ENCODE measurements at regions not wholly inside any gene's neighbourhood (a gene's known extent, or its start where the extent isn't known, plus 50 kb on each side); places are given as distances from the start of the nearest gene placed in this dataset.

GRCh38 chr20:63095718-63096654 is 89.2 kb upstream of the BHLHE23 start:
- Mint-ChIP-seq H3K4me1 (no peaks in the 10 kb centered on the region), H3K27me3 (peaks cover 2% of the 10 kb centered on the region), H3K9me3 (no peaks in the 10 kb centered on the region), H3K27ac (no peak overlapping the region), H3K36me3 (ENCODE audit: low read depth) (no peaks in the 10 kb centered on the region), H3K4me3 (no peak overlapping the region)
- DNase-seq = no peak
- ChIA-PET CTCF (no interaction called here), POLR2A (no interaction called here)

- no peaks in the 10 kb centered on the region for H3K9me3 Mint-ChIP-seq
- no peaks in the 10 kb centered on the region for H3K36me3 Mint-ChIP-seq (ENCODE audit: low read depth)
- peaks cover 2% of the 10 kb centered on the region for H3K27me3 Mint-ChIP-seq
- no peak for DNase-seq
- POLR2A ChIA-PET = no interaction called here
- CTCF ChIA-PET = no interaction called here
- H3K4me1 Mint-ChIP-seq = no peaks in the 10 kb centered on the region
- H3K27ac Mint-ChIP-seq = no peak overlapping the region
- H3K4me3 Mint-ChIP-seq = no peak overlapping the region
Observed at GRCh38 chr20:63094767-63095499, 88.2 kb upstream of the BHLHE23 start.

GRCh38 chr20:63093966-63094766 is 87.4 kb upstream of the BHLHE23 start:
- no peak for DNase-seq
- H3K4me1 Mint-ChIP-seq = no peaks in the 10 kb centered on the region
- ChIA-PET POLR2A (no interaction called here), CTCF (no interaction called here)
- H3K27ac Mint-ChIP-seq = no peak overlapping the region
- peaks cover 2% of the 10 kb centered on the region for H3K27me3 Mint-ChIP-seq
- no peaks in the 10 kb centered on the region for H3K9me3 Mint-ChIP-seq
- H3K36me3 Mint-ChIP-seq (ENCODE audit: low read depth) = no peaks in the 10 kb centered on the region
- no peak overlapping the region for H3K4me3 Mint-ChIP-seq

- ChIA-PET CTCF (no interaction called here), POLR2A (no interaction called here)
- no peak overlapping the region for H3K4me3 Mint-ChIP-seq
- no peak for DNase-seq
- H3K27me3 Mint-ChIP-seq = peaks cover 2% of the 10 kb centered on the region
- no peaks in the 10 kb centered on the region for H3K4me1 Mint-ChIP-seq
- H3K36me3 Mint-ChIP-seq (ENCODE audit: low read depth) = no peaks in the 10 kb centered on the region
- no peak overlapping the region for H3K27ac Mint-ChIP-seq
- no peaks in the 10 kb centered on the region for H3K9me3 Mint-ChIP-seq
Observed at GRCh38 chr20:63092660-63093215, 86.0 kb upstream of the BHLHE23 start.

- H3K27ac Mint-ChIP-seq = no peak overlapping the region
Observed at GRCh38 chr20:63091901-63092659, 85.3 kb upstream of the BHLHE23 start.

DNA sequence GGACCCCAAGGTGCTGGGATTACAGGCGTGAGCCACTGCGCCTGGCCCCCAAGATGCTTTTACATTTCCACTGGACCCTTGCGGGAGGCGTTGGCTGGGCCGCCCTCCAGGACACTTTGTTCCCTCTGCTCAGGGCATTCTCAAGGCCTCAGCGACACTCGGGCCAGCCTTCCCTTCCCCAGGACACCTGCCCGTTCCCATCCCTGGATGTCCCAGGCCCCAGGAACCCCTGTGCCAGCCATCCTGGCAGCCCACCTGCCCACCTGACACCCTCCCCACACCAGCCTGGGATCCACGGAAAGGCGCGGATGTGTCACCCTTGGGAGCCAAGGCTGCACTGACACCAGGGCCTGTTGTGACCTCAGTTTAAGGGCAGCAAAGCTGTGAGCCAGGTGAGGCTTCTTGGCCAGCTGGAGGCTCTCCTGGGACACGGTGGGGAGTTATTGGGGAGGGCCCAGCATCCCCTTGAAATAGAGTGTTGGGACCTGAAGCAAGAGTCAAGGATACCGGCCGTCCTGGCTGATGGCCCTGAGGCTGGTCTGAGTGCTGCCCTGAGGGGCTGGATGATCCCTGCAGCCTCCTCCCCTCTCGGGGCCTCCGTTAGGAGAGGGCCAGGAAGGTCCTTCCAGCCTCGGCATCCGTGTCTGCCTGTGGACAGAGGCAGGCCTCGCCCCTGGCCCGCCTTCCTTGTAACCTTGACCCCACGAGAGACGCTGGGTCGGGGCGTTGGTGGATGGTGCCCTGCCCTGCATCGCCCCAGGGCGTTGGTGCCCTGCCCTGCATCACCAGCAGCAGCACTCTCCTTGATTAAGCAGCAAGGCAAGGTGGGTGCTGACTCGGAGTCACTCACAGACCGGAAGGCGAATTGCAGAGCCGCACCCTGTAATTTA is 84.2 kb upstream of the BHLHE23 start:
- H3K27me3 Mint-ChIP-seq = peaks cover 2% of the 10 kb centered on the region
- H3K4me3 Mint-ChIP-seq = no peak overlapping the region
- H3K9me3 Mint-ChIP-seq = no peaks in the 10 kb centered on the region
- no peaks in the 10 kb centered on the region for H3K36me3 Mint-ChIP-seq (ENCODE audit: low read depth)
- no peak for DNase-seq
- no peak overlapping the region for H3K27ac Mint-ChIP-seq
- ChIA-PET CTCF (interaction anchor here (0.6 kb wide), 1 partner anchor 34 kb away, joined by 3 read pairs; no protein-coding TSS in a partner anchor), POLR2A (no interaction called here)
- H3K4me1 Mint-ChIP-seq = no peaks in the 10 kb centered on the region

More at GRCh38 chr20:63091901-63092659, 85.3 kb upstream of the BHLHE23 start:
- POLR2A ChIA-PET = no interaction called here
- DNase-seq = no peak
- CTCF ChIA-PET = no interaction called here
- no peaks in the 10 kb centered on the region for H3K4me1 Mint-ChIP-seq
- peaks cover 2% of the 10 kb centered on the region for H3K27me3 Mint-ChIP-seq
- H3K9me3 Mint-ChIP-seq = no peaks in the 10 kb centered on the region
- H3K4me3 Mint-ChIP-seq = no peak overlapping the region
- no peaks in the 10 kb centered on the region for H3K36me3 Mint-ChIP-seq (ENCODE audit: low read depth)

DNA sequence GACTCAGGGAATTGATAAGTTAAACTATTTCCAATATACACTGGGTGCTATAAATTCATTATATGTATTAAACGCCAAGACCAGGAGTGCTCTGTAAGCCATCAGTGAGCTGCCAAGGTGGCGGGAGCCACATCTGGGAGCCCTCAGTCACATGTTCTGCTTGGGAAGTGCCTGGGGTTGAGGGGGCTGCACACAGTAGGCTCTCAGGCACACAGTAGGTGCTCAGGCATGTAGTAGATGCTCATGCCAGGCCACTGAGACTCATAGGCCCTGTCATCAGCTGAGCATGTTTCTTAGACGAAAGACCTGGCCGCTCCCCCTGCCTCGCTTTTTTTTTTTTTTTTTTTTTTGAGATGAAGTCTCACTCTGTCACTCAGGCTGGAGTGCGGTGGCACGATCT is 83.3 kb upstream of the BHLHE23 start:
- no peak overlapping the region for H3K27ac Mint-ChIP-seq
- no peak for DNase-seq
- CTCF ChIA-PET = interaction anchor here (0.6 kb wide), 1 partner anchor 33 kb away, joined by 3 read pairs; no protein-coding TSS in a partner anchor
- no peaks in the 10 kb centered on the region for H3K27me3 Mint-ChIP-seq
- POLR2A ChIA-PET = no interaction called here
- H3K36me3 Mint-ChIP-seq (ENCODE audit: low read depth) = no peaks in the 10 kb centered on the region
- no peaks in the 10 kb centered on the region for H3K9me3 Mint-ChIP-seq
- H3K4me1 Mint-ChIP-seq = no peaks in the 10 kb centered on the region
- no peak overlapping the region for H3K4me3 Mint-ChIP-seq

DNA sequence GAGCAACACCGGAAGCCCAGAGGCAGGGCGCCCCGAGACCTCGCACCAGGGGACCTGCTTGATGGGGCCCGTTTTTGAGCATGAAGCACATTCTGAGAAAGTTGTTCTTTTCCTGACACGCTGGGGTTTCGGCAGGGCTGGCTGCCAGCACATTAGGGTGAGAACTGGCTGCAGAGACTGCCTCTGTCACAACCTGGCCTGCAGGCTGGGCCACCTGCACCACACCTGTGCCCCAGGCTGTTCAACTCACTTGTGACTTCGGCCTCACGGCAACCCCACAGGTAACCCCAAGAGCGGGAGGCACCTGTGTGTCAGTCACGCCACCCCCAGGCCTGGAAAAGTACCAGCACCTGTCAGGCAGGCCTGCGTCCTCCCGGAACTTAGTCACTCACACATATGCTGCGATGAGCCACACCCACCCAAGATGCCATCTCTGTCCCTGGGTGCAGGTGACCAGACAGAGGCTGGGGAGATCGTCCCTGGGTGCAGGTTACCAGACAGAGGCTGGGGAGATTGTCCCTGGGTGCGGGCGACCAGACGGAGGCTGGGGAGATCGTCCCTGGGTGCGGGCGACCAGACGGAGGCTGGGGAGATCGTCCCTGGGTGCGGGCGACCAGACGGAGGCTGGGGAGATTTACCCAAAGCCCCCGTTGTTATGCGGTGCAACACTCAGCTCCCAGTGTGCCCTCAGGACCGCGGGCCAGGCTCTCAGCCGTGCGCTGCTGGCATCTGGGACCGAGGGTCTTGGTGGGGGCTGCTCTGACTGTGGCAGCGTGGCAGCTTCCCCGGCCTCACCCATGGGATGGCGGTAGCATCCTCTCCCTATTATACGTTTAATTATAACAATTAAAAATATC is 82.5 kb upstream of the BHLHE23 start:
- DNase-seq = no peak
- H3K27me3 Mint-ChIP-seq = no peaks in the 10 kb centered on the region
- H3K27ac Mint-ChIP-seq = no peak overlapping the region
- no peaks in the 10 kb centered on the region for H3K4me1 Mint-ChIP-seq
- no peak overlapping the region for H3K4me3 Mint-ChIP-seq
- H3K36me3 Mint-ChIP-seq (ENCODE audit: low read depth) = no peaks in the 10 kb centered on the region
- no peaks in the 10 kb centered on the region for H3K9me3 Mint-ChIP-seq
- ChIA-PET POLR2A (no interaction called here), CTCF (no interaction called here)

DNA sequence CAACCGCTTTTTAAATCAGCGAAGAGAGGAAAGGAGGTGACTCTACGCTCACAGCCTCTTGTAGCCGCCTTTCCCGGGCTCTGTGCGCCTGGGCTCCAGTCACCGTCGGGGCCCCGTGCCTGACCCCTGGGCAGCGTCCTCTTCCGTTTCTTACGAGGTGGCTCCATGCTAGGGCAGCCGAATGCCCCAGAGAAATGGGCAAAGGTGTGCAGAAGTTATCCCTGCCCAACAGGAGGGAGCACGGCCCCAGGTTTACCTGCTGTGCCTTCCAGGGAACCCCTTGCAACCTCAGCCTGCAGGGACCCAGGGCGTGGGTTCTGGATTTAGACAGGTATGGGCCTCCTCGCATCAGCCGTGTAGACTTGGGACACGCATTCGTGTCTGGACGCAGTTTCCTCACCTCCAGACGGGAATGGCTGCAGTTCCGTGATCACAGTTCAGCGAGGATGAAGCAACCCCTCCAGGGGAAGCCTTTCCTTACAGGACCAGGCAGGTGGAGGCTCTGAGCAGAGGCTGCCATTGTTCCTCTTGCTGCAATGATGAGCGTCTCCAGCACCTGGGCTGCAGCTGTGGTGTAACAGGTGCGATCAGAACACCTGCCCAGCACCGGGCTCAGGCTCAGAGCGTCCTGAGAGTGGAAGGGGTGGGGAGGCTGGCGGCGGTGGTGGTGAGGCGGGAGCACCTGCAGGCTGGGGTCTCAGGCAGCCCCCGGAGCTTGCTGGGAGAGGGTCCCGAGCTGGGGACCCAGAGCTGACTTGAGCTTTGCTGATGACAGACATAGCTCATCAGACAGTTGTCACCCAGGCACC is 81.3 kb upstream of the BHLHE23 start:
- no peak for DNase-seq
- no peak overlapping the region for H3K4me3 Mint-ChIP-seq
- POLR2A ChIA-PET = no interaction called here

DNA sequence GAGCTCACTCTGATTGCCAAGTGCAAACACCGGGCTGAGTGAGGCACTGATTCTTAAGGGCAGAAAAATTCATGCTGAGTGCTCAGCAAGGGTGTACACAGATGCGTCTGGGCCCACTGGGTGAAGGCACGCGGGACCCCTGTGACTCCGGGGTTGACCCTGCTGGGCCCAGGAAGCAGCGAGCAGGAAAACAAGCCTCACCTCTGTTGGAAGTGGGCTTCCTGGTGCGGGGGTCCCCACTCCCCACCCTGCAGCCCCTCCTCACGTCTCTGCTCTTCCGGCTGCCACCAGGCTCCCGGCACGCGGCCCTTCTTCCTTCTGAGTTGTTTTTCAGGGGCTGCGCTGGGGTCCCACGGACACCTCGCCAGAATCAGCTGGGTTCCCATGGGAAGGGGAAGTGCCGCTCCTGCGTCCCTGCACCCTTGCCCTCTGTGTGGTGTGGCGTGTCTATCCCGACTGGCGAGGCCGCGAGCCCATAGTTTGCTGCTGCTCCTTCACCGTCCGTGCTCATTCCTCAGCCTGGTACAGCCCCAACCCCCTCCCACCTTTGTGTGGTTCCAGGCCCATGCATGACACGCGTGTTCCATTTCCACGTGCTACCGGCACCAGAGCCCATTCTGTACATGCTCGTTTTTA is 80.6 kb upstream of the BHLHE23 start:
- ChIA-PET CTCF (no interaction called here), POLR2A (no interaction called here)
- Mint-ChIP-seq H3K9me3 (no peaks in the 10 kb centered on the region), H3K4me3 (no peak overlapping the region), H3K27me3 (no peaks in the 10 kb centered on the region), H3K36me3 (ENCODE audit: low read depth) (no peaks in the 10 kb centered on the region), H3K27ac (no peak overlapping the region), H3K4me1 (no peaks in the 10 kb centered on the region)
- no peak for DNase-seq

More for the DNA sequence above, 81.3 kb upstream of the BHLHE23 start:
- H3K4me1 Mint-ChIP-seq = no peaks in the 10 kb centered on the region
- H3K27ac Mint-ChIP-seq = no peak overlapping the region
- CTCF ChIA-PET = no interaction called here
- H3K9me3 Mint-ChIP-seq = no peaks in the 10 kb centered on the region
- H3K27me3 Mint-ChIP-seq = no peaks in the 10 kb centered on the region
- H3K36me3 Mint-ChIP-seq (ENCODE audit: low read depth) = no peaks in the 10 kb centered on the region
